ENCODE measurements at regions not wholly inside any gene's neighbourhood (a gene's known extent, or its start where the extent isn't known, plus 50 kb on each side); places are given as distances from the start of the nearest gene placed in this dataset.

DNA sequence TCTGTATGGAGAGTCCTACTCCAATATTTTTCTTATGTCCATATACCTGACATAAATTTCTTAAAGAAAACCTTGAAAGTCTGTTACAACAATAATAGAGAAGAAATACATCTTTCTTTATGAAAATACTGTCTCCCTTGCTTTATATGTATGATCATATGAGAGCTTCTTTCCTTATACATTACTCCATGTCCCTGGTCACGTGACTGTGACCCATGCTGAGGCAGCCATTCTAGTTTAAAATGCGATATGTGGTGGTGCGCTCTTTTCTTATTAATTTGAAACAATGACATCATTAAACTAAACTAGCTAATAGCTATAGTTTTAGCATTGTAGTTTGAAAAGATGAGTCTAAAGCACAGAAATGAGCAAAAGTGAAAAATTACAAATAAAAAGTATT, 1120.3 kb upstream of the PRR20A start:
- no peak for DNase-seq
- no peaks in the 10 kb centered on the region for H3K4me1 Mint-ChIP-seq
- no peaks in the 10 kb centered on the region for H3K27me3 Mint-ChIP-seq
- H3K4me3 Mint-ChIP-seq = no peak overlapping the region
- Histone ChIP-seq H3K27me3 (ENCODE audit: insufficient read depth, low read length, poor library complexity, severe bottlenecking) (no peaks in the 10 kb centered on the region), H3K27ac (ENCODE audit: low read depth, low read length) (no peak overlapping the region), H3K4me1 (ENCODE audit: insufficient read depth, low read length) (no peaks in the 10 kb centered on the region), H3K9me3 (ENCODE audit: low read length) (no peaks in the 10 kb centered on the region), H3K4me3 (ENCODE audit: low read length) (no peak overlapping the region), H3K36me3 (ENCODE audit: insufficient read depth, low read length) (no peaks in the 10 kb centered on the region)
- H3K27ac Mint-ChIP-seq = no peak overlapping the region
- CTCF ChIA-PET = no interaction called here
- H3K9me3 Mint-ChIP-seq = peaks cover 10 to 23% (median 18%) of the 10 kb centered on the region in 5 donors
- POLR2A ChIA-PET = no interaction called here
- no peaks in the 10 kb centered on the region for H3K36me3 Mint-ChIP-seq

DNA sequence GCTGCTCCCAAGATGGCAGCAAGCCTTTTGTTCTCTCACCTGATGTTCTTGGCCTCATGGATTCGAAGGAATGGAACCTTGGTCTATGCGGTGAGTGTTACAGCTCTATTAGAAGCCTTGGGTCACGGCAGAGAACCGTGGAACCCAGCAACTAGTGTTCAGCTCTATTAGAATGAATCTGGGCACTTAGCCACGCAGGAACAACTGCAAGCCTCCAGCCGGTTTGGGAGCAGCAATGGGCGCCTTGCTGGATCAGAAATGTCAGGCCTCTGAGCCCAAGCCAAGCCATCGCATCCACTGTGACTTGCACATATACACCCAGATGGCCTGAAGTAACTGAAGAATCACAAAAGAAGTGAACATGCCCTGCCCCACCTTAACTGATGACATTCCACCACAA, 1100.7 kb upstream of the PRR20A start:
- POLR2A ChIA-PET = no interaction called here
- Mint-ChIP-seq H3K4me1 (no peaks in the 10 kb centered on the region), H3K4me3 (no peak overlapping the region), H3K27me3 (peaks cover 0 to 1% of the 10 kb centered on the region in 2 donors), H3K27ac (no peak overlapping the region), H3K36me3 (no peaks in the 10 kb centered on the region), H3K9me3 (peaks cover under 1 to 34% (median 17%) of the 10 kb centered on the region in 5 donors)
- CTCF ChIA-PET = no interaction called here
- Histone ChIP-seq H3K4me1 (ENCODE audit: insufficient read depth, low read length) (no peaks in the 10 kb centered on the region), H3K36me3 (ENCODE audit: insufficient read depth, low read length) (no peaks in the 10 kb centered on the region), H3K4me3 (ENCODE audit: low read length) (no peak overlapping the region), H3K9me3 (ENCODE audit: low read length) (no peaks in the 10 kb centered on the region), H3K27me3 (ENCODE audit: insufficient read depth, low read length, poor library complexity, severe bottlenecking) (no peaks in the 10 kb centered on the region), H3K27ac (ENCODE audit: low read depth, low read length) (no peak overlapping the region)
- DNase-seq = no peak

- H3K4me3 Mint-ChIP-seq = no peak overlapping the region
- H3K9me3 Mint-ChIP-seq = peaks cover 2 to 25% (median 5%) of the 10 kb centered on the region in 5 donors
Observed at GRCh38 chr13:56066321-56066720, 1074.4 kb upstream of the PRR20A start.

DNA sequence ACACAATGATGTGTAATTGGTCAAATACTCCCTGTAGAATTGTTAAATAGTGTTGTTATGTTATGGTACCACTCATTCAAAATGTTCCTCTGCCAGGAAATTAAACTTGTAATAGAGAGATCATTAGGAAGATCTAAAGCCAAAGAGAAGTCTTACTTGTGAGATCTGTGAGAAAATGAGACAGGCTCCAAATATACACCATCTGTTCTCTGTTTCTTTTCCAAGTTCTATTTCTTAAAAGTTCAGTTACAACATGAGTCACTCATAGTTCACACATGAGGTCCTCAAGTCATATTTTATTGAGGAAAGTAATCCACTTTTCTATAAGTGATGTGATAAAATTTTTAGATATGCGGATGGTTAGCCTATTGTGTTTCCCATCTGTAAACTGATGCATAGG, 1038.1 kb upstream of the PRR20A start:
- DNase-seq = no peak
- Mint-ChIP-seq H3K27ac (no peak overlapping the region), H3K4me1 (no peaks in the 10 kb centered on the region), H3K27me3 (no peaks in the 10 kb centered on the region), H3K9me3 (peaks cover 3 to 28% (median 11%) of the 10 kb centered on the region in 5 donors), H3K4me3 (no peak overlapping the region), H3K36me3 (no peaks in the 10 kb centered on the region)
- H3K27ac ChIP-seq (ENCODE audit: low read depth, low read length) = no peak overlapping the region
- no peaks in the 10 kb centered on the region for H3K36me3 ChIP-seq (ENCODE audit: insufficient read depth, low read length)
- H3K27me3 ChIP-seq (ENCODE audit: insufficient read depth, low read length, poor library complexity, severe bottlenecking) = no peaks in the 10 kb centered on the region
- no peaks in the 10 kb centered on the region for H3K4me1 ChIP-seq (ENCODE audit: insufficient read depth, low read length)
- H3K9me3 ChIP-seq (ENCODE audit: low read length) = no peaks in the 10 kb centered on the region
- POLR2A ChIA-PET = no interaction called here
- CTCF ChIA-PET = no interaction called here
- H3K4me3 ChIP-seq (ENCODE audit: low read length) = no peak overlapping the region

More at GRCh38 chr13:56066321-56066720, 1074.4 kb upstream of the PRR20A start:
- Mint-ChIP-seq H3K27me3 (no peaks in the 10 kb centered on the region), H3K36me3 (no peaks in the 10 kb centered on the region), H3K4me1 (no peaks in the 10 kb centered on the region), H3K27ac (no peak overlapping the region)
- no peak overlapping the region for H3K4me3 ChIP-seq (ENCODE audit: low read length)
- no peaks in the 10 kb centered on the region for H3K36me3 ChIP-seq (ENCODE audit: insufficient read depth, low read length)
- no peak for DNase-seq
- H3K27ac ChIP-seq (ENCODE audit: low read depth, low read length) = no peak overlapping the region
- H3K9me3 ChIP-seq (ENCODE audit: low read length) = no peaks in the 10 kb centered on the region
- POLR2A ChIA-PET = no interaction called here
- CTCF ChIA-PET = no interaction called here
- H3K27me3 ChIP-seq (ENCODE audit: insufficient read depth, low read length, poor library complexity, severe bottlenecking) = no peaks in the 10 kb centered on the region
- no peaks in the 10 kb centered on the region for H3K4me1 ChIP-seq (ENCODE audit: insufficient read depth, low read length)

- no peak overlapping the region for H3K27ac ChIP-seq (ENCODE audit: low read depth, low read length)
- ChIA-PET CTCF (no interaction called here), POLR2A (no interaction called here)
- H3K36me3 Mint-ChIP-seq = no peaks in the 10 kb centered on the region
- no peaks in the 10 kb centered on the region for H3K9me3 ChIP-seq (ENCODE audit: low read length)
- H3K36me3 ChIP-seq (ENCODE audit: insufficient read depth, low read length) = no peaks in the 10 kb centered on the region
- H3K4me1 Mint-ChIP-seq = no peaks in the 10 kb centered on the region
- H3K4me3 ChIP-seq (ENCODE audit: low read length) = no peak overlapping the region
- no peak for DNase-seq
- H3K27me3 Mint-ChIP-seq = no peaks in the 10 kb centered on the region
- no peak overlapping the region for H3K4me3 Mint-ChIP-seq
- H3K27ac Mint-ChIP-seq = no peak overlapping the region
- H3K4me1 ChIP-seq (ENCODE audit: insufficient read depth, low read length) = no peaks in the 10 kb centered on the region
- H3K9me3 Mint-ChIP-seq = peaks cover 0 to 38% (median 17%) of the 10 kb centered on the region in 5 donors
- H3K27me3 ChIP-seq (ENCODE audit: insufficient read depth, low read length, poor library complexity, severe bottlenecking) = no peaks in the 10 kb centered on the region
Observed at GRCh38 chr13:56110751-56111150, 1030.0 kb upstream of the PRR20A start.

DNA sequence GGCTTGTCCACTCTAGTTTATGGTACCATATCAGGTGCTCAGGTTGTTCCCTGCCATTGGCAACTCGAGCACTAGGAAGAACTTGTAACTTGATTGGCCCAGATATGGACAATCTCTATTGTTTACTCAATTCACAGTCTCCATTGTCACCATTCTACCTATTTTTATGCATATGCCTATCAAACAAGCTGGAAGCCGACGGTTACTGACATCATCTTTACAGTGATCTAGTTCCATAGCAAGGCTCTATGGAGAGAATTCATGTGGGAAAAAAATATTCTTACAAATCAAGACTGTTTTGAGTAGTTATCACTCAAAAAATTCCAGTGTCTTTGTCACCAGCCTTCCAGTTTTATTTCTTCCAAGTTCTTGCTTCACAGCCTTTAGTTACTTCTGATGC, 1006.2 kb upstream of the PRR20A start:
- CTCF ChIA-PET = no interaction called here
- Histone ChIP-seq H3K4me1 (ENCODE audit: insufficient read depth, low read length) (no peaks in the 10 kb centered on the region), H3K9me3 (ENCODE audit: low read length) (no peaks in the 10 kb centered on the region), H3K27me3 (ENCODE audit: insufficient read depth, low read length, poor library complexity, severe bottlenecking) (no peaks in the 10 kb centered on the region), H3K27ac (ENCODE audit: low read depth, low read length) (no peak overlapping the region), H3K4me3 (ENCODE audit: low read length) (no peak overlapping the region), H3K36me3 (ENCODE audit: insufficient read depth, low read length) (no peaks in the 10 kb centered on the region)
- Mint-ChIP-seq H3K36me3 (no peaks in the 10 kb centered on the region), H3K27ac (no peak overlapping the region), H3K27me3 (no peaks in the 10 kb centered on the region), H3K9me3 (peaks cover 3 to 24% (median 12%) of the 10 kb centered on the region in 5 donors), H3K4me1 (no peaks in the 10 kb centered on the region), H3K4me3 (no peak overlapping the region)
- no peak for DNase-seq
- POLR2A ChIA-PET = no interaction called here

DNA sequence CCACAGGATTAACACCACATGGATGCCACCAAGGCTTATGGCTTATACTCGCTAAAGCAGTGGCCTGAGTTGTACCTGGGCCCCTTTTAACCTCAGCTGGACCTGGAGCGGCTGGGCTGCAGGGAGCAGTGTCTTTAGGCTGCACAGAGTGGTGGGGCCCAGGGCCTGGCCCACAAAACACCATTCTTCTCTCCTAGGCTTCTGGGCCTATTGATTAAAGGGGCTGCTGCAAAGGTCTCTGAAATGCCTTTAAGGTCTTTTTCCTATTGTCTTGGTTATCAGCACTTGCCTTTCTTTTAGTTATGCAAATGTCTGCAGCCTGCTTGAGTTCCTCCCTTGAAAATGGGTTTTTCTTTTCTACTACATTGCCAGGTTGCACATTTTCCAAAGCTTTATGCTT, 973.9 kb upstream of the PRR20A start:
- no peaks in the 10 kb centered on the region for H3K4me1 Mint-ChIP-seq
- no peak overlapping the region for H3K27ac ChIP-seq (ENCODE audit: low read depth, low read length)
- no peaks in the 10 kb centered on the region for H3K4me1 ChIP-seq (ENCODE audit: insufficient read depth, low read length)
- H3K27ac Mint-ChIP-seq = no peak overlapping the region
- H3K4me3 Mint-ChIP-seq = no peak overlapping the region
- ChIA-PET POLR2A (no interaction called here), CTCF (no interaction called here)
- H3K36me3 Mint-ChIP-seq = no peaks in the 10 kb centered on the region
- DNase-seq = no peak
- H3K27me3 ChIP-seq (ENCODE audit: insufficient read depth, low read length, poor library complexity, severe bottlenecking) = no peaks in the 10 kb centered on the region
- H3K36me3 ChIP-seq (ENCODE audit: insufficient read depth, low read length) = no peaks in the 10 kb centered on the region
- no peaks in the 10 kb centered on the region for H3K9me3 ChIP-seq (ENCODE audit: low read length)
- H3K9me3 Mint-ChIP-seq = peaks cover 2 to 29% (median 8%) of the 10 kb centered on the region in 5 donors
- H3K27me3 Mint-ChIP-seq = no peaks in the 10 kb centered on the region
- H3K4me3 ChIP-seq (ENCODE audit: low read length) = no peak overlapping the region

GRCh38 chr13:56168581-56168980, 972.1 kb upstream of the PRR20A start:
- CTCF ChIA-PET = no interaction called here
- H3K9me3 ChIP-seq (ENCODE audit: low read length) = no peaks in the 10 kb centered on the region

DNA sequence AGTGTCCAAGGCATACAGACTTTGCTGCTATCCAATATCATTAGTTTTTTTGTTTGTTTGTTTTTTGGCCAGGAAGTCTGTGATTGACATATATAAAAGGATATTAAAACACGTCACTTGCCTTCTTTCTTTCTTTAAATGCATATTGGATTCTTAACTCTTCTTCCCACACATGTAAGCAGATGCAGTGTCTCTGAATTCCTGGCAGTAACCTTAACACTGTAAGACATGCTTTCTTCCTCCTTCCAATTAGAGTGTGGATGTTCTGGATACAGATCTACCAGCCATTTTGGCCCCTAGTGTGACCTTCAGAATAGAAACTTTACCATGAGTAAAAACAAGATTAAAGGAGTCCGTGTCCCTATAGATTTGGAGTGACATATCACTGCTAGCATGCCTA, 967.4 kb upstream of the PRR20A start:
- Mint-ChIP-seq H3K4me1 (no peaks in the 10 kb centered on the region), H3K36me3 (peaks cover 0 to 1% (median 0%) of the 10 kb centered on the region in 3 donors), H3K4me3 (no peak overlapping the region), H3K27ac (no peak overlapping the region), H3K9me3 (peaks cover 3 to 38% (median 8%) of the 10 kb centered on the region in 5 donors), H3K27me3 (no peaks in the 10 kb centered on the region)
- POLR2A ChIA-PET = no interaction called here
- no peak overlapping the region for H3K27ac ChIP-seq (ENCODE audit: low read depth, low read length)
- CTCF ChIA-PET = no interaction called here
- no peaks in the 10 kb centered on the region for H3K9me3 ChIP-seq (ENCODE audit: low read length)
- no peaks in the 10 kb centered on the region for H3K27me3 ChIP-seq (ENCODE audit: insufficient read depth, low read length, poor library complexity, severe bottlenecking)
- H3K4me3 ChIP-seq (ENCODE audit: low read length) = no peak overlapping the region
- H3K4me1 ChIP-seq (ENCODE audit: insufficient read depth, low read length) = no peaks in the 10 kb centered on the region
- DNase-seq = no peak
- no peaks in the 10 kb centered on the region for H3K36me3 ChIP-seq (ENCODE audit: insufficient read depth, low read length)

More at GRCh38 chr13:56168581-56168980, 972.1 kb upstream of the PRR20A start:
- Mint-ChIP-seq H3K4me1 (no peaks in the 10 kb centered on the region), H3K4me3 (no peak overlapping the region), H3K27ac (no peak overlapping the region), H3K27me3 (no peaks in the 10 kb centered on the region), H3K9me3 (peaks cover 2 to 29% (median 8%) of the 10 kb centered on the region in 5 donors), H3K36me3 (no peaks in the 10 kb centered on the region)
- POLR2A ChIA-PET = no interaction called here
- no peak for DNase-seq
- Histone ChIP-seq H3K27ac (ENCODE audit: low read depth, low read length) (no peak overlapping the region), H3K4me1 (ENCODE audit: insufficient read depth, low read length) (no peaks in the 10 kb centered on the region), H3K4me3 (ENCODE audit: low read length) (no peak overlapping the region), H3K27me3 (ENCODE audit: insufficient read depth, low read length, poor library complexity, severe bottlenecking) (no peaks in the 10 kb centered on the region), H3K36me3 (ENCODE audit: insufficient read depth, low read length) (no peaks in the 10 kb centered on the region)

Data from CD8-positive, alpha-beta memory T cell (primary cell).